Karpas-422 (cell line): ENCODE measurements at regions not wholly inside any gene's neighbourhood (a gene's known extent, or its start where the extent isn't known, plus 50 kb on each side); places are given as distances from the start of the nearest gene placed in this dataset.
"Not testable (repeated sequence)": the region's sequence is repeated elsewhere in the genome, so short reads cannot be mapped to it uniquely, and the experiment has no call there.

Source experiments
- DNase-seq: peaks from one replicate; pipeline ENCODE4 v3.0.0-alpha.2; 2015
- H2AFZ ChIP-seq: fragments of 200-600 bp; sonication (generic); 2 replicates; pipeline ENCODE4 v1.6.1; 2014; ENCODE audit warnings: antibody characterized with exemption, low read length, mixed read lengths
- H3K27ac ChIP-seq: fragments of 200-600 bp; sonication (generic); 2 replicates; pipeline ENCODE4 v1.5.1; 2014; ENCODE audit warnings: mild to moderate bottlenecking, low read length, moderate library complexity
- H3K27me3 ChIP-seq: fragments of 200-600 bp; sonication (generic); 2 replicates; pipeline ENCODE4 v1.6.1; 2014; ENCODE audit warnings: low read length, mixed read lengths
- H3K36me3 ChIP-seq: fragments of 200-600 bp; sonication (generic); 2 replicates; pipeline ENCODE4 v1.6.1; 2014; ENCODE audit warnings: low read length, mixed read lengths; ENCODE audit not compliant: insufficient read depth
- H3K4me1 ChIP-seq: fragments of 200-600 bp; sonication (generic); 2 replicates; pipeline ENCODE4 v1.6.1; 2014; ENCODE audit warnings: mild to moderate bottlenecking, low read length, mixed read lengths
- H3K4me2 ChIP-seq: fragments of 200-600 bp; sonication (generic); 2 replicates; pipeline ENCODE4 v1.6.1; 2014; ENCODE audit warnings: low read length, low read depth, mild to moderate bottlenecking; ENCODE audit not compliant: poor library complexity, severe bottlenecking
- H3K4me3 ChIP-seq: fragments of 200-600 bp; sonication (generic); 2 replicates; pipeline ENCODE4 v1.5.1; 2014; ENCODE audit warnings: mild to moderate bottlenecking, antibody characterized with exemption, low read length, mixed read lengths
- H3K79me2 ChIP-seq: fragments of 200-600 bp; sonication (generic); 2 replicates; pipeline ENCODE4 v1.6.1; 2014; ENCODE audit warnings: mild to moderate bottlenecking, low read length, mixed read lengths
- H3K9ac ChIP-seq: fragments of 200-600 bp; sonication (generic); 2 replicates; pipeline ENCODE4 v1.6.0; 2014; ENCODE audit warnings: low read length
- H3K9me2 ChIP-seq: fragments of 200-600 bp; sonication (generic), shearing (Covaris generic); replicated peaks from 2 replicates; pipeline ENCODE4 v1.6.0; 2014; ENCODE audit warnings: mild to moderate bottlenecking, low read length, moderate library complexity; ENCODE audit not compliant: insufficient read depth
- H3K9me3 ChIP-seq: fragments of 300-700, 200-600 bp; sonication (generic); 2 replicates; pipeline ENCODE4 v1.6.1; 2014; ENCODE audit warnings: low read length, mixed read lengths
- H4K20me1 ChIP-seq: fragments of 200-600 bp; sonication (generic); 2 replicates; pipeline ENCODE4 v1.6.1; 2014; ENCODE audit warnings: mild to moderate bottlenecking, antibody characterized with exemption, low read length, low read depth; ENCODE audit not compliant: insufficient read depth

GRCh38 chr5:99607124-99607523 lies 678.3 kb upstream of the CHD1 start:
- Histone ChIP-seq H4K20me1 (no peaks in the 10 kb centered on the region), H3K27ac (no peak overlapping the region), H3K36me3 (no peaks in the 10 kb centered on the region), H3K27me3 (no peaks in the 10 kb centered on the region), H3K4me3 (no peak overlapping the region), H3K9me2 (0 out of 2 replicates have a peak, but pooled peaks cover 3% of the 10 kb centered on the region), H3K9ac (no peak overlapping the region), H2AFZ (no peak overlapping the region), H3K4me1 (no peaks in the 10 kb centered on the region), H3K4me2 (no peak overlapping the region), H3K79me2 (no peaks in the 10 kb centered on the region), H3K9me3 (no peaks in the 10 kb centered on the region)
- no peak for DNase-seq

- H2AFZ ChIP-seq: no peak overlapping the region
- H3K79me2 ChIP-seq: no peaks in the 10 kb centered on the region
- no peaks in the 10 kb centered on the region for H3K27me3 ChIP-seq
- no peak overlapping the region for H3K4me2 ChIP-seq
- H3K9me3 ChIP-seq: no peaks in the 10 kb centered on the region
- 0 out of 2 replicates have a peak, but pooled peaks cover 3% of the 10 kb centered on the region for H3K9me2 ChIP-seq
- H4K20me1 ChIP-seq: no peaks in the 10 kb centered on the region
- DNase-seq: no peak
- H3K36me3 ChIP-seq: no peaks in the 10 kb centered on the region
- H3K4me3 ChIP-seq: no peak overlapping the region
- no peak overlapping the region for H3K9ac ChIP-seq
- H3K27ac ChIP-seq: no peak overlapping the region
- no peaks in the 10 kb centered on the region for H3K4me1 ChIP-seq
Measured at GRCh38 chr5:99605904-99606303, 677.1 kb upstream of the CHD1 start.

- H3K9me2 ChIP-seq: 0 out of 2 replicates have a peak, but pooled peaks cover 3% of the 10 kb centered on the region
- H3K4me2 ChIP-seq: no peak overlapping the region
- no peaks in the 10 kb centered on the region for H3K36me3 ChIP-seq
- no peaks in the 10 kb centered on the region for H3K27me3 ChIP-seq
- no peak for DNase-seq
- no peaks in the 10 kb centered on the region for H4K20me1 ChIP-seq
- H3K79me2 ChIP-seq: no peaks in the 10 kb centered on the region
- H3K4me3 ChIP-seq: no peak overlapping the region
- H3K9me3 ChIP-seq: no peaks in the 10 kb centered on the region
- H3K4me1 ChIP-seq: no peaks in the 10 kb centered on the region
- H2AFZ ChIP-seq: no peak overlapping the region
- H3K9ac ChIP-seq: no peak overlapping the region
- no peak overlapping the region for H3K27ac ChIP-seq
Measured at GRCh38 chr5:99600952-99601351, 672.1 kb upstream of the CHD1 start.

GRCh38 chr5:99590806-99591205 lies 662.0 kb upstream of the CHD1 start:
- Histone ChIP-seq H3K36me3 (no peaks in the 10 kb centered on the region), H3K9me3 (no peaks in the 10 kb centered on the region), H3K4me2 (no peak overlapping the region), H3K27me3 (no peaks in the 10 kb centered on the region), H3K79me2 (no peaks in the 10 kb centered on the region), H3K4me1 (no peaks in the 10 kb centered on the region), H2AFZ (no peak overlapping the region), H3K27ac (no peak overlapping the region), H4K20me1 (no peaks in the 10 kb centered on the region), H3K4me3 (no peak overlapping the region), H3K9me2 (no peaks in the 10 kb centered on the region), H3K9ac (no peak overlapping the region)
- DNase-seq: no peak

- Histone ChIP-seq H3K9ac (no peak overlapping the region), H3K9me3 (no peaks in the 10 kb centered on the region), H3K4me3 (no peak overlapping the region), H3K4me2 (no peak overlapping the region), H3K36me3 (no peaks in the 10 kb centered on the region), H3K27ac (no peak overlapping the region), H3K9me2 (no peaks in the 10 kb centered on the region), H3K27me3 (no peaks in the 10 kb centered on the region), H3K4me1 (no peaks in the 10 kb centered on the region), H2AFZ (no peak overlapping the region), H3K79me2 (no peaks in the 10 kb centered on the region), H4K20me1 (no peaks in the 10 kb centered on the region)
- no peak for DNase-seq
Measured at GRCh38 chr5:99589424-99589823, 660.6 kb upstream of the CHD1 start.

GRCh38 chr5:99587983-99588382 lies 659.2 kb upstream of the CHD1 start:
- no peaks in the 10 kb centered on the region for H3K27me3 ChIP-seq
- no peak overlapping the region for H3K4me3 ChIP-seq
- no peaks in the 10 kb centered on the region for H3K9me3 ChIP-seq
- DNase-seq: no peak
- H2AFZ ChIP-seq: no peak overlapping the region
- H3K36me3 ChIP-seq: no peaks in the 10 kb centered on the region
- no peak overlapping the region for H3K4me2 ChIP-seq
- H3K9ac ChIP-seq: no peak overlapping the region
- no peaks in the 10 kb centered on the region for H3K9me2 ChIP-seq
- no peaks in the 10 kb centered on the region for H3K79me2 ChIP-seq
- H3K4me1 ChIP-seq: no peaks in the 10 kb centered on the region
- H3K27ac ChIP-seq: no peak overlapping the region
- H4K20me1 ChIP-seq: no peaks in the 10 kb centered on the region

- Histone ChIP-seq H3K9me3 (no peaks in the 10 kb centered on the region), H3K27ac (no peak overlapping the region), H3K36me3 (no peaks in the 10 kb centered on the region)
Measured at GRCh38 chr5:99586878-99587277, 658.1 kb upstream of the CHD1 start.

GRCh38 chr5:99581204-99581603 lies 652.4 kb upstream of the CHD1 start:
- not testable (repeated sequence) for H3K27me3 ChIP-seq, H3K36me3 ChIP-seq, H4K20me1 ChIP-seq, H3K27ac ChIP-seq, H3K9me3 ChIP-seq, H3K4me3 ChIP-seq, H3K79me2 ChIP-seq, H3K4me1 ChIP-seq, H2AFZ ChIP-seq, H3K4me2 ChIP-seq, H3K9ac ChIP-seq, H3K9me2 ChIP-seq, DNase-seq

More at GRCh38 chr5:99586878-99587277, 658.1 kb upstream of the CHD1 start:
- no peaks in the 10 kb centered on the region for H3K9me2 ChIP-seq
- no peak overlapping the region for H3K4me2 ChIP-seq
- H3K27me3 ChIP-seq: no peaks in the 10 kb centered on the region
- no peaks in the 10 kb centered on the region for H4K20me1 ChIP-seq
- H3K79me2 ChIP-seq: no peaks in the 10 kb centered on the region
- no peak overlapping the region for H3K4me3 ChIP-seq
- no peaks in the 10 kb centered on the region for H3K4me1 ChIP-seq
- H3K9ac ChIP-seq: no peak overlapping the region
- H2AFZ ChIP-seq: no peak overlapping the region
- no peak for DNase-seq
